ENCODE measurements at regions not wholly inside any gene's neighbourhood (a gene's known extent, or its start where the extent isn't known, plus 50 kb on each side); places are given as distances from the start of the nearest gene placed in this dataset.

DNA sequence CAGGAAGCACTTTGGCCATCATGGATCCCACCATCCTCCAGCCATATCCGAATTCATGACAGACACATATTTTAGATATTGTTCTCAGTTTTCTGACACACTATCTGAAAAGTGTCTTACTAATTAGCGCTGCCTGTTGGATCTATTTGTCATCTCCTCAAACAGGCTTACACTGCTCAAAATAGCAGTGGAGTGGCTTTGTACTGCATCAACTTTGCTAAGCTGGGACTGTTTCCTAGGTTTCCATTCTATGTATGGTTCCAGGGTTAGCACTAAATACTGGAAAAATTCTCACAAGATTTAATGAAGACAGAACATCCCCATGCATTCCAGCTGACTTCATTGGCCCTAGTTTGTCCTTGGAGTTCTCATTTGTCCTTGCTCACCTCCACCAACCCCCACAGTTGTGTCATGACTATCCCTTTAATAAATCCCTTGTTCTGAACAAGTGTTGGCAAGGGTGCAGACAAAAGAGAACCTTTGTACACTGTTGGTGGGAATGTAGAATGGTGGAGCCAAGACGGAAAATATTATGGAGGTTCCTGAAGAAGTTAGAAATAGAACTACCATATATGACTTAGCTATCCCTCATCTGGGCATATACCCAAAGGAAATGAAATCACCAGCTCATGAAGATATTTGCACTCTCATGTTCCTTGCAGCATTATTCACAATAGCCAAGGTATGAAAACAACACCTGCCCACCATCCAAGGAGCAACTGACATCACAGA is 136.5 kb upstream of the RAI14 start:
- in situ Hi-C loops (cut with MboI; ENCODE audit: low pct_unique_long_range_greater_than_20kb, low sequenced_read_pairs, unreplicated experiment): no loop called here
- TF ChIP-seq CTCF (IDR thresholded peaks at IDR 0.05; ENCODE audit: extremely low read depth, insufficient read depth, missing control alignments): no peak
- no peak for DNase-seq (ENCODE audit: low spot score)

DNA sequence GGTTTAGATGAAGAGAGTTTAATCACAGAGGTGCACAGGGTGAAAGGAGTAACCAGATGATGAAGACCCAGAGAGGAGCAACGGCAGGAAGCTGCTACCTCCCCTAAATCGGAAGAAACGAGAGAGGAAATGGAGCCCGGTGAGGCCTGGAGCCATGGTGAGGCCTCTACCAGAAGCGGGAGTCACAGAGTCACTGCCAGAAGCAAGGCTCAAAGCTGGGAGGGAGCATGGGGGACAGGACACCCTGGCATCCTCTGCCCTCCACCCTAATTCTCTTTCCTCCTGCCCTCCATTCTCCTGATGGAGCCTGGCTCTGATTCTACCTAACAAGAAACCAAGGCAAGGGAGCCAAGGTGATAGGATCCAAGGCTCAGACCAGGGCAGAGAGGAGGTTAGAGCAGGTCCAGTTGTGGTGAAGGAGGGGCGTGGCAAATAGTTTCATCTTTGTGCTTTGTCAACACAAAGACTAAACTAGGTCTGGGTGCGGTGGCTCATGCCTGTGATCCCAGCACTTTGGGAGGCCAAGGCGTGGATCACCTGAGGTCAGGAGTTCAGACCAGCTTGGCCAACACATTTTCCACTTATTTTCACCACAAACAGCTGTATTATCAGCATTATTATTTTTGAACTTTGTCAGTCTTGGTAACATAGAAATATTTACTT is 134.4 kb upstream of the RAI14 start:
- TF ChIP-seq CTCF (IDR thresholded peaks at IDR 0.05; ENCODE audit: extremely low read depth, insufficient read depth, missing control alignments): no peak
- DNase-seq (ENCODE audit: low spot score): no peak
- in situ Hi-C loops (cut with MboI; ENCODE audit: low pct_unique_long_range_greater_than_20kb, low sequenced_read_pairs, unreplicated experiment): no loop called here

DNA sequence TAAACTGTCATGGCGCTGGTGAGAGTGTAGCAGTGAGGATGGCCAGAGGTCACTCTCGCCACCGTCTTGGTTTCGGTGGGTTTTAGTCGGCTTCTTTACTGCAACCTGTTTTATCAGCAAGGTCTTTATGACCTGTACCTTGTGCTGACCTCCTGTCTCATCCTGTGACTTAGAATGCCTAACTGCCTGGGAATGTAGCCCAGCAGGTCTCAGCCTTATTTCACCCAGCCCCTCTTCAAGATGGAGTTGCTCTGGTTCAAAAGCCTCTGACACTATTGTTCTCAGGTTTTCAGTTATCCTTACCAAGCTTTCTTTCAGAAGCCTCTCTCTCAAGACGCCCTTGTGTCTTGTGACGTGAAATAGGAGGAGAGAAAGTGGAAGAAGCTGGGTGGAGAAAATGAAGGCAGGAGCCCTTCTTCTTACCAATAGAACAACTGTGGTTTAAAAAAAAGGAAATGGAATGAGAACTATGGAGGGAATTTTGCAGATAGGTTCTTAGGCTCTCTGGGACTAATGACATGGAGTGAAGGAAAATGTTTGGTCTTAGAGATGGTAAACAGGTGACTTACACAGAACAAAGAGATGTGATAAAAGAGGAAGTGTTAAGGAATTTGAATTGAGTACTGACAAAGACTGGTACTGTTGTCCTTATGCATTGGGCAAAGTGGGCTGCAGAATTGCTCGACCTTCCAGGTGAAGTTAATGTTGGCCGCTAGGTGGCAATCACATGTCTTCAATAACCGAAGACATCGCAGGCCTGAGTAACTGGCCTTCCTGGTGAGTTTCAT is 133.3 kb upstream of the RAI14 start:
- TF ChIP-seq CTCF (IDR thresholded peaks at IDR 0.05; ENCODE audit: extremely low read depth, insufficient read depth, missing control alignments): peak; percentile 74
- DNase-seq (ENCODE audit: low spot score): peak; percentile 69
- in situ Hi-C loops (cut with MboI; ENCODE audit: low pct_unique_long_range_greater_than_20kb, low sequenced_read_pairs, unreplicated experiment): no loop called here

DNA sequence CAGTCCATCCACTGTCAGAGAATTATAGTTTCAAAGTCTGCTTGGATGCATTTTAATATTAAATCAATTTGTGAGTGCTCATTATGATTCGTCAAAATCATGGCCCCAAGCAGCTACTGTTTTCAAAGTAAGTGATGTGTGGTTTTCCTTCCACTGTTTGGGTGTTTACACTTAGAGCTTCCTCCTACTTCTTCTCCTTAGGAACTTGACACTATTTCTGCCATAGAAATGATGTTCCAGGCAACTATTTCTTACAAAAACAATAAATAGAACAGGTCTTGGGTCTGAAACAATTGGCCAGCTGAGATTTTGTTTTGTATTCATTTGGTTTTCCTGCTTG is 132.8 kb upstream of the RAI14 start:
- no peak for DNase-seq (ENCODE audit: low spot score)
- no peak for TF ChIP-seq CTCF (IDR thresholded peaks at IDR 0.05; ENCODE audit: extremely low read depth, insufficient read depth, missing control alignments)
- in situ Hi-C loops (cut with MboI; ENCODE audit: low pct_unique_long_range_greater_than_20kb, low sequenced_read_pairs, unreplicated experiment): no loop called here

DNA sequence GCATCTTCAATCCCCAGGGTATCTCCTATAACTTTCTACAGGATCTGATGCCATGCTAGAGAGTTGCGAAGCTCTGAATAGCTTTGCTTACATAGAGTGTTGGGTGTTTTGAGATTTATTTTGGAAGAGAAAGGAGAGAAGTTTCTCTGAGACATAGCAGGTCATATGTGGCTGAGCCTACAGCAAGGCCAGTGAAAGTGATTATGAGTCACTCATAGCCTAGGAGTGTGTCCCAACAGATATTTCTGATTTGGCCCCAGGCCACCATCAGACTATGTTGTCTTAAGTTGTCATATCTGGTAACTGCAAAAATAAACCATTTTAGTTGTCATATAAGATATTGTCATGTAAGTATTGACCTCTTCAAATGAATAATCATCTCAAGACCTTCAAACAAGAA is 132.0 kb upstream of the RAI14 start:
- no peak for DNase-seq (ENCODE audit: low spot score)
- no peak for TF ChIP-seq CTCF (IDR thresholded peaks at IDR 0.05; ENCODE audit: extremely low read depth, insufficient read depth, missing control alignments)
- in situ Hi-C loops (cut with MboI; ENCODE audit: low pct_unique_long_range_greater_than_20kb, low sequenced_read_pairs, unreplicated experiment): no loop called here

GRCh38 chr5:34525761-34526160 is 130.4 kb upstream of the RAI14 start:
- no peak for DNase-seq (ENCODE audit: low spot score)
- TF ChIP-seq CTCF (IDR thresholded peaks at IDR 0.05; ENCODE audit: extremely low read depth, insufficient read depth, missing control alignments): no peak
- in situ Hi-C loops (cut with MboI; ENCODE audit: low pct_unique_long_range_greater_than_20kb, low sequenced_read_pairs, unreplicated experiment): no loop called here
